Neural progenitor cell (in vitro differentiated cells): ENCODE measurements at regions not wholly inside any gene's neighbourhood (a gene's known extent, or its start where the extent isn't known, plus 50 kb on each side); places are given as distances from the start of the nearest gene placed in this dataset.

Source experiments
- CTCF ChIP-seq: fragments of 200-600 bp; sonication (generic); IDR thresholded peaks from 2 replicates; pipeline ENCODE4 v1.5.1; 2017; ENCODE audit warnings: antibody characterized with exemption, mild to moderate bottlenecking
- EZH2 ChIP-seq: fragments of 200-600 bp; sonication (generic); IDR thresholded peaks from 2 replicates; pipeline ENCODE4 v1.6.1; 2017; ENCODE audit warnings: antibody characterized with exemption, mild to moderate bottlenecking, moderate library complexity

DNA sequence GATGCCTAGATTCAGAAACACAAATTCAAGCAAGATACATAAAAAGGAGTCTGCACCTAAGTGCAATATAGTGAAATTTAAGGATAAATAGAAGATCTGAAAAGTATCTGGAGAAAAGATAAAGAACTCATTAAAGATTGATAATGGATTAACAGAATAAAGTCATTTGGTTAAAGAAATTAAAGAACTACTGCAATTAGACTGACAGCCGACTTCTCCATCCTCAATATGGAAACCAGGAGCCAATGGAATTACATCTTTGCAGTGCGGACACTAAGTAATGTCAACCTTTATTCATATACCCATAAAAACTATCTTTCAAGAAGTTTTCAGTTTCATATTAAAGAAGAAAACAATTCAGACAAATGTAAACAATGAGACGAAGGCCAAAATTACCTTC is 81.0 kb downstream of the MRPL36 start:
- no peak for TF ChIP-seq CTCF
- no peak for TF ChIP-seq EZH2
